CD4-positive, alpha-beta T cell treated with Interleukin-4 for 1 hour (primary cell): ENCODE measurements at regions not wholly inside any gene's neighbourhood (a gene's known extent, or its start where the extent isn't known, plus 50 kb on each side); places are given as distances from the start of the nearest gene placed in this dataset.

ENCODE experiments used
- DNase-seq, 2 donors: peaks; one replicate each; pipeline ENCODE4 v3.0.0-alpha.2; 2020 to 2022

DNA sequence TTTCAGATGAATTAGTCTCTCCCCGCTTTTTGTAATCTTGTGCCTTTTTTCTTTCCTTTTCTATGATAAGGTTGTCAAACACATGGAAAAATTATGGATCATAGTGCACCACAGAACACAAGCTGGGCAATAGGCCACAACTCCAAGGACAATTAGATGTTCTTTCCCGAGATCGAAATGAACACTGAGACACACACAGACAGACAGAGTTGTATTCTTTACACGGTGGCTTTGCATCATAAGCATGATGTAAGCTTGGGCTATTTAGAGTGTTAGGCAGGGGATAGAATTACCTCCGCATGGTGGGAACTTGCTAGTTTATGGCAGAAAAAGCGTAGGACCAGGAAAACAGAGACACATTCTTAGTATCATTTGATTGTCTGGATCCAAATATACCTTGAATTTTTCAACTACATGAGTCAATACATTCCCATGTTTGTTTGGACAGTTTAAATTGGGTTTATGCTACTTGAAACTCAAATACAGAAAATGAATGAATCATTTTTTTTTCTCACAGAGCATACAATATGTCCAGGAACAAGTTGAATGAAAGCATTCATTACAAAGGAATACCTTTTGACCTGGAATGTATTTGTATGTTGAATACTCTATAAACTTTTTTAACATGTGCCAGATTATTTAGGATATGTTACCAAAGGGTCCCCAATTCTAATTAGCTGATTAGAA lies 1611.5 kb upstream of the TMEFF2 start:
- DNase-seq, result no peak

DNA sequence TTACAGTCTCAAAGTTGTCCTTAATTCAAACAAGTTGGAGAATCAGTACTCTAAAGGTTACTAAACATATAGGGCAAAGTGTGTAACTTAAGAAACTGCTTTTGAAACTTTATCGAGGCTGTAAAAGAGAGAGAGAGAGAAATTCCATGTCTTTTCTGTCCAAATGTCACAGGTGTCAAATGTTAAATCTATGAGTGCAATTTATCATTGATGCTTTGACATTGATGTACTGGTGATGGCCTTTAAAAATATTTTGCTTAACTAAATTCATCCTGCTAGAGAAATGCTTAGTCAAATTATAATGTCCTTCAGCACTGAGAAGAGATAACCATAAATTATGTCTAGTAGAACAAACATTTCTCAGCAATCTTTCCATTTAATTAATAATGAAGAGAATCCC lies 1602.1 kb upstream of the TMEFF2 start:
- no peak for DNase-seq

DNA sequence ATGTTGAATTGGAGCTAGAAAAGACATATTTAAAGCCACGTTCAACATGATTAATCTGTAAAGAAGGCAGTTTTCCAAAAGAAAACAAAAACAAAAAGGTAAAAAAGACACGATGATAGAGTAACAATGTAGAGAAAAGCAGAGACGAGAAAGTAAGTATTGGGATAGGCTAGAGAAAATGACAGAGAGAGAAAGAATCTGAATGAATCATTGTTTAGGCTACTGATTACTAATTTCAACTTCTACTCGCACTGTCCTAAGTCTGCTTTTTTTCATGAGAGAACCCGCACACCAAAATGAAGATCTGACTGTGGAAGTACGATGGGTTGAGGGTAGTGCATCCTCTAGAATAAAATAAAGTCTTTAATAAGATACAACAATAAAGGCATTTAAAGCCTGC lies 1599.2 kb upstream of the TMEFF2 start:
- no peak for DNase-seq

DNA sequence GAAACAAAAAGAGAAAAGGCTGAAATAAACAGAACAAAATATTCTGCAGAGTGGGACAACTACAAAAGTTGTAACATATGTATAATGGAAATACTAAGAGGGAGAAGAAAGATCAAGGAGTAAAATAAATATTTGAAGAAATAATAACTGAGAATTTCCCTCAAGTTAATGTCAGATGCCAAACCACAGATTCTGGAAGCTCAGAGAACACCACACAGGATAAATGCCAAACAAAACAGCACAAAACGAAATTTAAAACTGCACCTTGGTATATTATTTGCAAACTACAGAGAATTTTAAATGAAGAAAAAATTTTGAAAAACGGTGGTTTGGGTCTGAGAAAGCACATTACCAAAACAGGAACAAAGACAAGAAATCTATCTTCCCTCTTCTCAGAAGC lies 1588.9 kb upstream of the TMEFF2 start:
- DNase-seq, result no peak

DNA sequence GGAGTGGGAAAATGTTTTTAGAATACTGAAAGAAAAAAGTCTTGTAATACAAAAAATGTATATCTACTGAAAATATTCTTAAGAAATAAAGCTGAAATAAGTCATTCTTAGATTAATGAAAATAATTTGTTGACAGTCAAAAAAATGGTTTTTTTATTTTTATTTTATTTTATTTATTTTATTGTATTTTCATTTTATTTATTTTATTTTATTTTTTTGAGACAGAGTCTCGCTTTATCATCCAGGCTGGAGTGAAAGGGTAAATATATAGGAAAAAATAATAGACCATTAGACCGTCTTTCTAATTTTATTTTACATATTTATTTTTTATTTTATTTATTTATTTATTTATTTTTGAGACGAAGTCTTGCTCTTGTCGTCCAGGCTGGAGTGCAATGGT lies 1583.6 kb upstream of the TMEFF2 start:
- no peak for DNase-seq

DNA sequence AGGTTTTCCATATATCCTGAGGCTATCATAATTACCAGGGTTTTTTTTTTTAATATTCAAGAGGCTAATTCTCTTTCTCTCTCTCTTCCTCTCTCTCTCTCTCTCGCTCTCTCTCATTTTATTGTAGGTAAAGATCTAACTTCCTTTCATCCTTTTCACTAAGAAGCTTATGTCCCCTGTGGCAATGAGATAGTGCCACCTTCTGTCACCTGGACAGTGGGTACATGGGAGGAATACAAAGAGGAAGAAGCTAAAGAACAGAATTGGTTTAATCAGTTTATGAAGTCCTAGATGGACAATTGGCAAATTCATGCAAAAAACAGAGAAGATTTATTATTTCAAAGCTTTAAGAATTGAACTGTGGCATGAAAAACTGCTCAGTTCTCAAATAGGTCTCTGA lies 1582.3 kb upstream of the TMEFF2 start:
- no peak for DNase-seq

DNA sequence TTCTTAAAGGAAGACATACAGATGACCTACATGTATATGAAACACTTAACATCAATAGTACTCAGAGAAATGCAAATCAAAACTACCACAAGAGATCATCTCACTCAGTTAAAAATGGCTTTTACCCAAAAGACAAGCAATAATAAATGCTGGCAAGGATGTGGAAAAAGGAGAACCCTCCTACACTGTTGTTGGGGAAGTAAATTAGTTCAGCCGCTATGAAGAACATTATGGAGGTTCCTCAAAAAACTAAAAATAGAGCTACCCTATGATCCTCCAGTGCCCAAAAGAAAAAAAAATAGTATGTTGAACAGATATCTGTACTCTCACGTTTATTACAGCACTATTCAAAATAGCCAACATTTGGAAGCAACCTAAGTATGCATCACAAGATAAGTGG lies 1579.4 kb upstream of the TMEFF2 start:
- no peak for DNase-seq

DNA sequence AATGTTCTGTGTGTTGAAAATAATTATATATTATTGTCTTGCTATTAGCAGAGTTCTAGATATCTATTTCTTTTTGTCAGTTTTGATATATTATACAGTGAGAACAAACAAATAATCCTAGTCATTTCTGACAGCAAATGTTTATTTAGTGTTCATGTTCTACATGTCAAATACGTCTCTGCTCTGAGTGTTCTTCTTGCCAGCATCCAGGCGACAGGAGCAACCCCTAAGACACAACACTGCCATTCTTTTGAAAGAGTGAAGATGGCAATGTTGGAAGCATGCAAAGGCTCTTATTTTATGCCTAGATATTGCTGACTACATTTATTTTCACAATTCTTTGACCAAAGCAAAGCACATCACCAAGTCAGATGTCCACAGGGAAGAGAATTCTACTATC lies 1556.6 kb upstream of the TMEFF2 start:
- no peak for DNase-seq

DNA sequence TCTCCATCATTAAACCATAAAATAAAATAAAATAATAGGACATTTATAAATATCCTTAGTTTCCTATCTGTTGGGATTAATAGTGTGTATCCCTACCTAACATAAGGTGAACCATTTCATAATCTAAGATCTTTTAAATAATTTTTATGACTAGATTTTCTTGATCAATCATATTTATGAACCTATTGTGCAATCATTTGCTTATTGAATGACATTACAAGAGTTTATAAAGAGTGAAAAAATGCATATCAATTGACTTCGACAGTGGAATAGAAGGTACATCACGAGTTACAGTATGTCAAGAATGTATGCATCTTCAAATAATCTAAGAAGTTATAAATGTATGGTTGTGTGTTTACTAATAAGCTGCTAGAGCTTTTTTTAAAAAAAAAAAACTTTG lies 1554.8 kb upstream of the TMEFF2 start:
- no peak for DNase-seq

DNA sequence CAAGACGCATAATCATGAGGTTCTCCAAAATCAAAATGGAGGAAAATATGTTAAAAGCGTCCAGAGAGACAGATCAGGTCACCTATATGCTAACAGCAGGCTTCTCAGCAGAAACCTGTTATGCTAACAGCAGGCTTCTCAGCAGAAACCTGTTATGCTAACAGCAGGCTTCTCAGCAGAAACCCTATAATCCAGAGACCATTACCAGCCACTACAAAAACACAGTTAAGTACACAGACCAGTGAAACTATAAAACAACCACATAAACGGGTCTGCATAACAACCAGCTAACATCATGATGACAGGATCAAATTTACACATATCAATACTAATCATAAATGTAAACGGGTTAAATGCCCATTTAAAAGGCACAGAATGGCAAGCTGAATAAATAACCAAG lies 1548.4 kb upstream of the TMEFF2 start:
- DNase-seq, result no peak

DNA sequence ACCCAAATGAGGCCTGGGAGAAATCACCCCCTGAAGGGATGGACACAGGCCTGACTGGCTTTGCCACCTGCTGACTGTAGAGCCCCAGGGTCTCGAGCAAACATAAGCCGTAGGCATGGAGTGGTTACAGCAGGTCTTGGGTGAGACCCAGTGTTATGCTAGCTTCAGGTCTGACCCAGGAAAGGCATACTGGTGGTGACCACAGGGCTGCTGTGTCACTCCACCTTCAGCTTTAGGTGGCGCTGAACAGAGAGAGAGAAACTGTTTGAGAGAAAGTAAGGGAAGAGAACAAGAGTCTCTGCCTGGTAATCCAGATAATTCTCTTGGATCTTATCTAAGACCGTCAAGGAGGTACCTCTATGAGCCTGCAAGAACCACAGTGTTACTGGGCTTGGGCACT lies 1544.2 kb upstream of the TMEFF2 start:
- DNase-seq, result no peak

DNA sequence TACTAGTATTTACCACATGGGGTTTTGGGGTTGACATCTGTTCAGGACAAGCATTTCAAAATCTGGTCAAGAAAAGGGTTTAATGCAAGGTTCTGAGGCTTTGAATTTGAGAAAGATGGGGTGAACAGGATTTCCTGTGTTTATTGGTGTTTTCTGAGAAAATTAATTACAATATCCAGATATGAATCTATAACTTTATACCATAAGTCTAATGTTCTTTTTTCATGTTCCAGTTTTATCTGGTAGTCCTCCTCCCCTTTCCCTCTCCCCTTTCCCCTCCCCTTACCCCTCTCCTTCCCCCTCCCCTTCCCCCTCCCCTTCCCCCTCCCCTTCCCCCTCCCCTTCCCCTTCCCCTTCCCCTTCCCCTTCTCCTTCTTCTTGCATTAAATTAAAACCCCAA lies 1518.2 kb upstream of the TMEFF2 start:
- DNase-seq, result no peak

DNA sequence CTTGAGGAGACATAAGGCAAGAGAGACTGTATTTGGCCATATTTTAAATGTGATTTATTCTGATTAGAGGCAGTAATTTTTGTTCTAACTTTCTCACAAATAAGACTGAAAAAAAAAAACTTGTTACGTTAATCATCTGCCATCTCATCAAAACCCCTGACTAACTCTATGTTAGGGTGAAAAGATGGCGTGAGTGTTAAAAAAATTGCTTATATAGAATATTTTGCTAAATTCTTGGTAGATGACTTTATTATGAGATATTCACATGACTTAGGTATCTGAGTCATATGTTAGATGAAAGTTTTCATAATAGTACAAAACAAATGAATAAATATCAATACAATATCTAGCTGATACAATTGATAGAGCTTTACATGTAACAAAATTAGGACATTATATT lies 1508.7 kb upstream of the TMEFF2 start:
- no peak for DNase-seq

DNA sequence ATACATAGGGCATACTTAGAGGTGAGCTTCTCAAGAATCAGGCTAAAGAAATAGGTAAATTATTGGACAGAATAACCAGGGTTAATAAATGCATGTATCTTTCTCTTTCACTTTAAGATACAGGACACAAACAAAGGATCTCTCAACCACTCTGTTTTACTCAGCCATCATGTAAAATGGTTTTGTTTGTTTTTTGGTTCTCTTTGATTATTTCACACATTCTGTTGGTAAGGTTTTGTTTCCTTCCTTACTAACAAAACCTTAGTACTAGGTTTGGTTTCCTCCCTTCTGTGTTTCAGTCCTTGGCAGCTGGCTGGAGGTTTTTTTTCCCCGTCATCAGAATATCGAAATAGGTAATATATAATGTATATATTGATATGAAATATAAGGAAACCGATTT lies 1506.8 kb upstream of the TMEFF2 start:
- DNase-seq, result no peak

DNA sequence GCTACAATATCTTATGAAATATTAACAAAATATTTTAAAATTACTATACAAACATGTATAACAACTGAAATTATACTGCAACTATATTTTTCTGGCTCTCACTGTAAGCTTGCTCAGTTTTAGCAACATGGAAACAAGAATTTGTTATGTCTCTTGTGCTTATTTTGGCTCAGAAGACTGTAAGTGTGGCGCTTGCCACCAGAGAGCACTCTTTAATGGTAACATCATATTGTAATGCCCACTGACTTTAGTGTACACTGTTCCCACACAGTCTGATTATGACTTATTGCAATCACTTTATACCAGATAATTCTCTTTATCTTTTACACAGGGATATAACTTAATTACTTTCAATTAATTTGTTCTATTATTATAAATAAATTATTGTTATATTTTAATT lies 1500.6 kb upstream of the TMEFF2 start:
- DNase-seq, result no peak

DNA sequence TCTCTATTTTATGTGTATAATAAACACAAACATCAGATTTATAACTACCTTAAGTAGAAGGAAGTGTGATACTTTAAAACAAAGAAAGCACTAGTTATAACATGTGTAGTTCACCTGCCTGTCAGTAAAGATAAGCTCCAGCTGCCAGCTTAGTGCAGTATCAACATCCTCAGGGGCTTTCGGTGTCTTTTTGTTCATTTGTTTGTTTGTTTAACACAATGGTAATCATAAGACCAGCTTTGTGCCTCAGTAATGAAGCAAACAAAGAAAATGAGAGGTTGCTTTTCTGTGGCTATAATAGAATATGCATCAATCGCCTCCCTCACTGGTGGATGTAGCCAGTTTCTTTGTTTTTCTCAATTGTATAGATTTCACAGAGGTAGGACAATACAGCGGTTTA lies 1499.0 kb upstream of the TMEFF2 start:
- no peak for DNase-seq

DNA sequence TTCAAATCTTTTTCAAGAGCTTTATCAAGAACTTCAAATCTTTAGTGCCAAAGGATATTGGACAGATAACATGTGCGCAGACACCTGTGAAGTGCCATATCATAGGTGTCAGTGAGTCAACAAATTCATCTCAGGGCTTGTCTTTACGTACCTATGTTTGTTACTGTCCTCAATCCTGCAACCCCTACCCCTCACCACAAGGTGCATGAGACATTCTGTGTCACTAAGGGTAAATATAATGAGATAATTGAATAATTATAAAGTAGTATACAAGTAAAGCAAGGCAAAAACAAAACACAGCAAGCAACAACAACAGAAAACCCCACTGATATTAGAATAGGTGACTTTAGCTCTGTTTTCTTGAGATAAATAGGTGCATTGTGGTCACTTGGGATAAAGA lies 1495.8 kb upstream of the TMEFF2 start:
- no peak for DNase-seq

DNA sequence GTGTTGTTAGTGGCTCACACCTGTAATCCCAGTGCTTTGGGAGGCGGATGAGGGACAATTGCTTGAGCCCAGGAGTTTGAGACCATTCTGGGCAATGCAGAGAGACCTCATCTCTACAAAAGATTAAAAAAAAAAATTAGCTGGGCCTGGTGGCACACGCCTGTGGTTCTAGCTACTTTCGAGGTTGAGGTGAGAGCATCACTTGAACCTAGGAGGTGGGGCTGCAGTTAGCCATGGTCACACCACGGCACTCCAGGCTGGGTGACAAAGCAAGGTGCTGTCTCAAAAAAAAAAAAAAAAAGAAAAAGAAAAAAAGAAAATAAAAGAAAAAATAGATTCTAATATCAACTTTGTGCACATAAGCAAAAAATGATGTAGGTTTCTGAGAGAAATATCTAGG lies 1492.5 kb upstream of the TMEFF2 start:
- DNase-seq, result no peak

DNA sequence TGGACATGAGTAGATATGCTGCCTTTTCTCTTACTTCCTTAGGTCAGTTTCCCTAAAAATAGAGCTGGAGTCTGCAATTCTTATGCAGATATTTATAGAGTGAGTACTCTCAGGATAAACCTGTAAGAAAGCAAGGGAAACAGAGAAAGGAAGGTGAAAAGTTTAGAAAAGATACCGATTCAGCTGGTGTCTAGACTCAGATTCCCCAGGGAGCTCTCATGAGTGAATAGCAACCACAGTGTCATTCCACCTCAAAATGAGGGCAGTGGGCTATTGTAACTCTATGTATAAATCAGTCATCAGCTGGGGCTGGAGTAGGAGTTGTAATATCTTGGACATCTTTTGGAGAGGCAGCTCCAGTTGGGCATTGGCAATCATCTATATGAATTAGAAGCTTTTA lies 1485.1 kb upstream of the TMEFF2 start:
- DNase-seq, result no peak

DNA sequence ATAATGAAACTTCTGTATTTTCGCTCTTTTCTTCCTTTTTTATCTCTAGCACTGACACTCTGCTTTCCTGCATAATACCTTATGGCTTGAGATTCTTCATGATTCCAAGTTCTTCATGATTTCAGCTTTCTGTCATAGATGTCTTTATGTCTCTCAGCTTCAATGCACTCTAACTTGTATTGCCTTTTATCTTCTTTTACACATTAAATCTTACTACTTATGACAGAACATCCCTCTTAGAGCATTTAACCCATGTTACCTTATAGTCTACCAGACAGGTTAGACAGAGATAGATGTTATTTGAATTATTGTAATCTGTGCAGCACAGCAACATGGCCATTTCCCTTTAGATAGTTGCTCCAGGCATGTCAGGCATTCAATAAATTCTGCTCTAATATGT lies 1475.7 kb upstream of the TMEFF2 start:
- DNase-seq, result no peak

DNA sequence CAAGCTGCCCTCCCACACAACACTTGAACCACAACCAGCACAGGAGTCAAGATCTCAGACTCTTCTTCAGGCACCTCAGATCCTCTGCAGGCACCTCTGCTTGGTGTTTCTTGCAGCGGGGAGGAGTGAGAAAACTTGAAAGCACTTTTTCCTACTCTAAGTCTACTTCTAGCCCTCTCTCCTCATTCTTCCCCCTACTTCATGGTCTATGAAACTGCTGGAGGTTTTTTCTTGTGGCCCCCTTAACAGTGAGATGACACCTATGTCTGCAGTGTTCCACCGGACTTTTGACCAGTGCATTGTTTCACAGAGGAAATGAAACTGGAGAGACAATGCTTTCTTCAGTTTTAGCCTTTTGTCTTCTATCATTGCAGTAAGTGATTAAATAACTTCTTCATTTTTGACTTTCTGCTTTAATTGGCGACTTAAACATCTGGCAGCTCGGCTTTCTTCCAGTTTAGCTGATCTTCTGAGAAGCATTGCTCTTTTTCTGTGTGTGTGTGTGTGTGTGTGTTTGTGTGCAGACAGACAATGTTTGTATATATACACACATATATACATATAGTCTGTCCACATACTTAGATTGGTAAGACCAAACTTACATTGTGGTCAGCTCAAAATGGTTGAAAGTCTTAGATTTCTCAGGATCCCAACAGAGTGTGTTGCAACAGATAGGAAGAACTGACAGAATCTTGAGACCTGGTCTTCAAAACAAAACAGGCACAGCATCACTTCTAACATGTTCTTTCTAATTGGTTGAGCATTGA lies 1474.0 kb upstream of the TMEFF2 start:
- DNase-seq, result no peak

DNA sequence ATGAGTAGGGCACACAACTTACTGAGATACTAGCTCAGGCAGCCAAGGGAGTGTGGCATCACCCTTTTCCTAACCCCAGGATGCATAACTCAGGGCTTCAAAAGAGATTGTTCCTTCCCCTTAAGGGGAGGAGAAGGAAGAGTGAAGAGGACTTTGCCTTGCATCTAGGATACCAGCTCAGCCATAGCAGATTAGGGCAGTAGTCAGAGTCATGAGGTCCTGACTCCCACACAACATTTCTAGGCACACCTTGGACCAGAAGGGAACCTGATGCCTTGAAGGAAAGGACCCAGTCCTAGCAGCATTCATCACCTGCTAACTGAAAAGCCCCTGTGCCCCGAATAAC lies 1433.2 kb upstream of the TMEFF2 start:
- no peak for DNase-seq

DNA sequence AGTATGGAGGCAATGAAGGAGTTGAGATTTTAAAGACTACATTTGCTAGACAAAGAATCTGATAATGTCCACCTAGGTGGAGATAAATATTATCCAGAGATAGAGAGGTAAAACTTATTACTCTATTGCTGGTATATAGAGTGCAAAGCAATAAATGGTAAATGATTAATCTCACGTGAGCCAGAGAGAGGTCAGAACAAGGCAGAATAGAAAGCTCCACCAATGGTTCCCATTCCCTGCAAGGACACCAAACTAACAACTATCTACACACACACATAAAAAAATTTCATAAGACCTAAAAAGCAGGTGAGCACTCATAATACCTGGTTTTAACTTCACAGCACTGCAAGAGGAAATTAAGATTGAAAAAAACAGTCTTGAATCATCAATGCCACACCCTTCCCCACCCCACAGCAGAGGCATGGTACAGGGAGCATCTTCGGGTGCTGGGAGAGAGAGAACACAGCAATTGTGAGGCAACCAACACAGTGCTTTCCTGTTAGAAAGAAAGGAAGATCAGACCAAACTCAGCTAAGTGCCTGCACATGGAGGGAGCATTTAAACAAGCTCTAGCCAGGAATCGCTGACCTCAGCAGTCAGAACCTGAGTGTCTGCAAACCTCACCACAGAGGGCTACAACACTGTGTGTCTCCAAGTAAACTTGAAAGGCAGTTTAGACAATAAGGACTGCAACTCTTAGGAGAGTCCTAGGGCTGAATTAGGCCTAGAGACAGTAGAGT lies 1432.6 kb upstream of the TMEFF2 start:
- DNase-seq, result no peak

DNA sequence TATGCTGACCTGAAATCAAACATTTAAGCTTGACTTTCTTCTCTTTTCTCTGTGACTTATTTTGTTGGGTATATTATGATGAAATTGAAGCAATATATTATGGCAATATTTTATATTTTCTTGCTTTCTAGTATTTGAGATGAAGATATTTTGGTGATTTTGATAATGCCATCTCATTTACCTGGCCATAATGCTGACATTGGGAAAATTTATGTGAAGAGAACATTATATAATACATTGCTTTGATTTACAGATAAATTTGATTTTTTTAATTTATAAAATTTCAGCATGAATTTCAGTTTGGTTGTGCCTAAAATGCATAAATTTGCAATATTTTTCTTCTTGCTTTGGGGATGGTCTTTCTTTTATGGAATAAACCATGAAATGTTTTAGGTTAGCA lies 1413.7 kb upstream of the TMEFF2 start:
- DNase-seq, result no peak
